HG03066 (cell line): ENCODE measurements at regions not wholly inside any gene's neighbourhood (a gene's known extent, or its start where the extent isn't known, plus 50 kb on each side); places are given as distances from the start of the nearest gene placed in this dataset.
"Not testable (repeated sequence)": the region's sequence is repeated elsewhere in the genome, so short reads cannot be mapped to it uniquely, and the experiment has no call there.

Experiments used
- ATAC-seq: cut with Tn5 transposase; IDR thresholded peaks from one replicate; pipeline ENCODE4 v1.9.1; 2021; ENCODE audit warnings: low read depth; ENCODE audit not compliant: unreplicated experiment

- no peak for ATAC-seq
Observed at GRCh38 chr12:84165998-84166571, 746.5 kb downstream of the SLC6A15 start.

- no peak for ATAC-seq
Observed at GRCh38 chr12:84161296-84161695, 751.3 kb downstream of the SLC6A15 start.

- ATAC-seq: no peak
Observed at GRCh38 chr12:84159260-84159659, 753.3 kb downstream of the SLC6A15 start.

GRCh38 chr12:84157170-84157569 is 755.4 kb downstream of the SLC6A15 start:
- no peak for ATAC-seq

- ATAC-seq: not testable (repeated sequence)
Observed at GRCh38 chr12:84154991-84155930, 757.3 kb downstream of the SLC6A15 start.

- not testable (repeated sequence) for ATAC-seq
Observed at GRCh38 chr12:84154439-84154990, 758.1 kb downstream of the SLC6A15 start.

- ATAC-seq: no peak
Observed at GRCh38 chr12:84150201-84150600, 762.4 kb downstream of the SLC6A15 start.

GRCh38 chr12:84148335-84148734 is 764.3 kb downstream of the SLC6A15 start:
- no peak for ATAC-seq

GRCh38 chr12:84136862-84137367 is 775.7 kb downstream of the SLC6A15 start:
- ATAC-seq: no peak

- no peak for ATAC-seq
Observed at GRCh38 chr12:84135586-84136279, 776.9 kb downstream of the SLC6A15 start.

- no peak for ATAC-seq
Observed at GRCh38 chr12:84134797-84135366, 777.7 kb downstream of the SLC6A15 start.

- ATAC-seq: no peak
Observed at GRCh38 chr12:84131076-84131475, 781.5 kb downstream of the SLC6A15 start.

GRCh38 chr12:84128117-84128991 is 784.2 kb downstream of the SLC6A15 start:
- no peak for ATAC-seq

GRCh38 chr12:84124211-84124610 is 788.4 kb downstream of the SLC6A15 start:
- ATAC-seq: no peak

- ATAC-seq: no peak
Observed at GRCh38 chr12:84117190-84117589, 795.4 kb downstream of the SLC6A15 start.

GRCh38 chr12:84113666-84114065 is 798.9 kb downstream of the SLC6A15 start:
- ATAC-seq: no peak

GRCh38 chr12:84103886-84104285 is 808.7 kb downstream of the SLC6A15 start:
- ATAC-seq: not testable (repeated sequence)

- not testable (repeated sequence) for ATAC-seq
Observed at GRCh38 chr12:84101963-84102362, 810.6 kb downstream of the SLC6A15 start.

GRCh38 chr12:84099591-84099990 is 813.0 kb downstream of the SLC6A15 start:
- not testable (repeated sequence) for ATAC-seq
